Breast epithelium (tissue), 4 donors: ENCODE measurements at regions not wholly inside any gene's neighbourhood (a gene's known extent, or its start where the extent isn't known, plus 50 kb on each side); places are given as distances from the start of the nearest gene placed in this dataset.

Experiments used
- DNase-seq, 2 donors: peaks; one replicate each; pipeline ENCODE4 v3.0.0-alpha.2; 2019; ENCODE audit warnings: low spot score in 2 of 2
- H3K27ac ChIP-seq, 2 donors: fragments of 200-600 bp; sonication (generic) in 1 of 2; one replicate each; pipeline ENCODE4 v1.5.1; 2016 to 2019; ENCODE audit warnings: mild to moderate bottlenecking in 1 of 2
- H3K27me3 ChIP-seq, 2 donors: fragments of 200-600 bp; sonication (generic) in 1 of 2; one replicate each; pipeline versions ENCODE4 v1.5.1 to v1.6.0; 2017 to 2019; ENCODE audit warnings: control low read depth in 1 of 2, mild to moderate bottlenecking in 1 of 2
- H3K36me3 ChIP-seq: fragments of 200-600 bp; one replicate; pipeline ENCODE4 v1.5.1; 2019
- H3K4me1 ChIP-seq, 2 donors: fragments of 200-600 bp; sonication (generic); one replicate each; pipeline ENCODE4 v1.5.1; 2016 to 2019; ENCODE audit warnings: control low read depth in 1 of 2
- H3K4me3 ChIP-seq, 3 donors: fragments of 200-600 bp; sonication (generic); 1 replicate in 2 of 3; 2 replicates in 1 of 3; pipeline ENCODE4 v1.5.1; 2016 to 2019; ENCODE audit warnings: mild to moderate bottlenecking in 3 of 3, moderate library complexity in 2 of 3
- H3K9me3 ChIP-seq, 2 donors: fragments of 200-600 bp; sonication (generic) in 1 of 2; one replicate each; pipeline ENCODE4 v1.5.1; 2016 to 2019; ENCODE audit warnings: control low read depth in 1 of 2
- CTCF ChIP-seq, 3 donors: fragments of 450-650 bp; IDR thresholded peaks; one replicate each; pipeline ENCODE4 v1.5.1; 2016 to 2017; ENCODE audit warnings: antibody characterized with exemption in 3 of 3, mild to moderate bottlenecking in 3 of 3, moderate library complexity in 3 of 3
- POLR2A ChIP-seq: fragments of 450-650 bp; IDR thresholded peaks from one replicate; pipeline ENCODE4 v1.6.1; 2016; ENCODE audit warnings: antibody characterized with exemption, mild to moderate bottlenecking, moderate library complexity
- POLR2AphosphoS5 ChIP-seq, 3 donors: sonication (generic); formaldehyde crosslinking; IDR thresholded peaks; one replicate each; pipeline ENCODE4 v1.6.1; 2017; ENCODE audit warnings: antibody characterized with exemption in 3 of 3
- intact Hi-C: fragments of 100-400 bp; cut with DNase I; formaldehyde crosslinking; loops from one replicate; pipeline ENCODE4 v1.15.1; 2023; ENCODE audit warnings: low total_unique reads

GRCh38 chr15:62749036-62749815 is 293.3 kb upstream of the TPM1 start:
- intact Hi-C loops = no loop called here

GRCh38 chr15:62750471-62750870 is 292.1 kb upstream of the TPM1 start:
- Histone ChIP-seq H3K27me3 (no peaks in the 10 kb centered on the region), H3K4me3 (no peak overlapping the region), H3K9me3 (no peaks in the 10 kb centered on the region), H3K27ac (no peak overlapping the region), H3K36me3 (no peaks in the 10 kb centered on the region), H3K4me1 (no peaks in the 10 kb centered on the region)
- TF ChIP-seq CTCF (IDR thresholded peaks at IDR 0.05) (no peak), POLR2AphosphoS5 (IDR thresholded peaks at IDR 0.05) (no peak), POLR2A (no peak)
- intact Hi-C loops = no loop called here
- DNase-seq = no peak

More at GRCh38 chr15:62749036-62749815, 293.3 kb upstream of the TPM1 start:
- H3K27me3 ChIP-seq = no peaks in the 10 kb centered on the region
- H3K27ac ChIP-seq = no peak overlapping the region
- H3K9me3 ChIP-seq = no peaks in the 10 kb centered on the region
- TF ChIP-seq CTCF (IDR thresholded peaks at IDR 0.05) = no peak
- TF ChIP-seq POLR2A = no peak
- H3K36me3 ChIP-seq = no peaks in the 10 kb centered on the region
- no peak overlapping the region for H3K4me3 ChIP-seq
- no peak for DNase-seq
- H3K4me1 ChIP-seq = no peaks in the 10 kb centered on the region

- H3K27ac ChIP-seq = peak overlapping the region in 1 of 2 donors; percentile 46
- intact Hi-C loops = no loop called here
- no peaks in the 10 kb centered on the region for H3K36me3 ChIP-seq
- no peak overlapping the region for H3K4me3 ChIP-seq
- H3K4me1 ChIP-seq = no peaks in the 10 kb centered on the region
- H3K27me3 ChIP-seq = no peaks in the 10 kb centered on the region
- TF ChIP-seq CTCF (IDR thresholded peaks at IDR 0.05) (no peak), POLR2AphosphoS5 (IDR thresholded peaks at IDR 0.05) (no peak), POLR2A (no peak)
- no peak for DNase-seq
- no peaks in the 10 kb centered on the region for H3K9me3 ChIP-seq
Observed at GRCh38 chr15:62752657-62753517, 289.7 kb upstream of the TPM1 start.

- TF ChIP-seq CTCF (IDR thresholded peaks at IDR 0.05) (no peak), POLR2AphosphoS5 (IDR thresholded peaks at IDR 0.05) (no peak), POLR2A (no peak)
- intact Hi-C loops = no loop called here
- Histone ChIP-seq H3K4me1 (no peaks in the 10 kb centered on the region), H3K36me3 (no peaks in the 10 kb centered on the region), H3K9me3 (no peaks in the 10 kb centered on the region), H3K27ac (peak overlapping the region in 1 of 2 donors; percentile 46), H3K4me3 (no peak overlapping the region), H3K27me3 (no peaks in the 10 kb centered on the region)
- DNase-seq = no peak
Observed at GRCh38 chr15:62753518-62754221, 288.9 kb upstream of the TPM1 start.
